ENCODE measurements at regions not wholly inside any gene's neighbourhood (a gene's known extent, or its start where the extent isn't known, plus 50 kb on each side); places are given as distances from the start of the nearest gene placed in this dataset.

- no peak overlapping the region for H3K4me3 ChIP-seq (ENCODE audit: low read depth, low read length)
- TF ChIP-seq CTCF (IDR thresholded peaks at IDR 0.05; ENCODE audit: control insufficient read depth, extremely low read depth, insufficient read depth) = no peak
- DNase-seq (ENCODE audit: low read depth) = no peak
These were observed 492.2 kb upstream of the ADAMTS16 start for GRCh38 chr5:4647955-4648354.

- DNase-seq (ENCODE audit: low read depth) = no peak
These were observed 488.1 kb upstream of the ADAMTS16 start for GRCh38 chr5:4651806-4652565.

GRCh38 chr5:4653475-4653874 lies 486.7 kb upstream of the ADAMTS16 start:
- no peak for TF ChIP-seq CTCF (IDR thresholded peaks at IDR 0.05; ENCODE audit: control insufficient read depth, extremely low read depth, insufficient read depth)
- DNase-seq (ENCODE audit: low read depth) = no peak
- no peak overlapping the region for H3K4me3 ChIP-seq (ENCODE audit: low read depth, low read length)

More at GRCh38 chr5:4651806-4652565, 488.1 kb upstream of the ADAMTS16 start:
- no peak overlapping the region for H3K4me3 ChIP-seq (ENCODE audit: low read depth, low read length)
- no peak for TF ChIP-seq CTCF (IDR thresholded peaks at IDR 0.05; ENCODE audit: control insufficient read depth, extremely low read depth, insufficient read depth)

- TF ChIP-seq CTCF (IDR thresholded peaks at IDR 0.05; ENCODE audit: control insufficient read depth, extremely low read depth, insufficient read depth) = no peak
- no peak for DNase-seq (ENCODE audit: low read depth)
- no peak overlapping the region for H3K4me3 ChIP-seq (ENCODE audit: low read depth, low read length)
These were observed 480.3 kb upstream of the ADAMTS16 start for GRCh38 chr5:4659851-4660250.

- TF ChIP-seq CTCF (IDR thresholded peaks at IDR 0.05; ENCODE audit: control insufficient read depth, extremely low read depth, insufficient read depth) = no peak
- H3K4me3 ChIP-seq (ENCODE audit: low read depth, low read length) = no peak overlapping the region
- DNase-seq (ENCODE audit: low read depth) = no peak
These were observed 478.8 kb upstream of the ADAMTS16 start for GRCh38 chr5:4661326-4661725.

- H3K4me3 ChIP-seq (ENCODE audit: low read depth, low read length) = no peak overlapping the region
- no peak for TF ChIP-seq CTCF (IDR thresholded peaks at IDR 0.05; ENCODE audit: control insufficient read depth, extremely low read depth, insufficient read depth)
- no peak for DNase-seq (ENCODE audit: low read depth)
These were observed 478.3 kb upstream of the ADAMTS16 start for GRCh38 chr5:4661836-4662235.

GRCh38 chr5:4662756-4663155 lies 477.4 kb upstream of the ADAMTS16 start:
- no peak for DNase-seq (ENCODE audit: low read depth)
- no peak for TF ChIP-seq CTCF (IDR thresholded peaks at IDR 0.05; ENCODE audit: control insufficient read depth, extremely low read depth, insufficient read depth)
- H3K4me3 ChIP-seq (ENCODE audit: low read depth, low read length) = no peak overlapping the region

Data from LNCaP clone FGC (cell line).